GM12873 (cell line): ENCODE measurements at regions not wholly inside any gene's neighbourhood (a gene's known extent, or its start where the extent isn't known, plus 50 kb on each side); places are given as distances from the start of the nearest gene placed in this dataset.

ENCODE experiments used
- TF ChIP-seq, protein P1 (sequence below): IDR thresholded peaks from 2 replicates; pipeline ENCODE4 v1.5.1; 2012; ENCODE audit warnings: low read depth, mild to moderate bottlenecking, moderate library complexity, low read length, control low read depth; ENCODE audit not compliant: insufficient read depth; ENCODE audit errors: missing control alignments

DNA sequence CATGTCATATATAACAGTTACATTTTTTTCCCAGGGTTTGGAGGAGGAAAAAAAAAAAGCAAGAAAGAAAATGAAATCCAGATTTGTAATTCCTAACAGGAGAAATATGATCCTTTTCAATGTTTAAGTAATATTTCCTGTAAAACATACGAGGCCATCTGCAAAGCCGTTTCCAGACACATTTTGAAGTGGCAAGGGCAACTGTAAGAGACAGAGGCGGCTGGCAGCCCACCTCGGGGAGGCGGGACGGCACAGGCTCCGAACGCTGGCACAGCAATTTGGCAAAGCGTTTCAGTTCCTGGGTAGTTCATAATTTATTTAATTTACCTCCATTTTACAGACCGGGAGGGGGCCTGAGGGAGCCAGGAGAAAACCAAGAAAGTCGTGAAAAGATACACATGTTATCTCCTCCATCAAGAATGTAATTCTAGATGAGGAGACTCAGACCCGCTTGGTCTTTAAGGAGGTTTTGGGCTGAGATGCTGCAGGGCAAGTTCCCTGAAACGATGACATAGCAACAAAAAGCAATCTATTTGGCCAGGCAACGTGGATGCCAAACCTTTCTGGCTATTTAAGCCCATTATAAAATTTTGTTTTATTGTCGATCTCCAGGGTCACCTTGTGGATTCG is 448.5 kb upstream of the MKI67 start:
- TF ChIP-seq, protein P1, sequence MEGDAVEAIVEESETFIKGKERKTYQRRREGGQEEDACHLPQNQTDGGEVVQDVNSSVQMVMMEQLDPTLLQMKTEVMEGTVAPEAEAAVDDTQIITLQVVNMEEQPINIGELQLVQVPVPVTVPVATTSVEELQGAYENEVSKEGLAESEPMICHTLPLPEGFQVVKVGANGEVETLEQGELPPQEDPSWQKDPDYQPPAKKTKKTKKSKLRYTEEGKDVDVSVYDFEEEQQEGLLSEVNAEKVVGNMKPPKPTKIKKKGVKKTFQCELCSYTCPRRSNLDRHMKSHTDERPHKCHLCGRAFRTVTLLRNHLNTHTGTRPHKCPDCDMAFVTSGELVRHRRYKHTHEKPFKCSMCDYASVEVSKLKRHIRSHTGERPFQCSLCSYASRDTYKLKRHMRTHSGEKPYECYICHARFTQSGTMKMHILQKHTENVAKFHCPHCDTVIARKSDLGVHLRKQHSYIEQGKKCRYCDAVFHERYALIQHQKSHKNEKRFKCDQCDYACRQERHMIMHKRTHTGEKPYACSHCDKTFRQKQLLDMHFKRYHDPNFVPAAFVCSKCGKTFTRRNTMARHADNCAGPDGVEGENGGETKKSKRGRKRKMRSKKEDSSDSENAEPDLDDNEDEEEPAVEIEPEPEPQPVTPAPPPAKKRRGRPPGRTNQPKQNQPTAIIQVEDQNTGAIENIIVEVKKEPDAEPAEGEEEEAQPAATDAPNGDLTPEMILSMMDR = no peak

DNA sequence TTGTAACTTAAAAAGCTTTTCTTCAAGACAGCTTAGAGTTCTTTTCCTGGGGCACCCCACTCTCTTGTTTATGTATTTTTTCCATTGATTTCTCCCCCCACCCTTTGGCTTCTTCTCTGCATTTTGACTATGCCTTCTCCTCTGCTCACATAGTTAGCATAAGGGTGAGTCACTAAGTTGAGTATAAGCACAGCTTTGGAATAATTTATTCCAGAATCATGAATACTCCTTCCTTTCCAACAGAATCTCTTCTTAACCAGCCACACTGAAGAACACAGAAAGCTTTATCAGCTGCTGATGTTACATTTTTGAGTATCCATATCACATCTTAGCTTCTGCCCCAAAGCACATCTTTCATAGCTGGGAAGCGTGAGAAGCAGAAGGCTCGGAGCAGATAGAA is 449.5 kb upstream of the MKI67 start:
- TF ChIP-seq, protein P1 = no peak

DNA sequence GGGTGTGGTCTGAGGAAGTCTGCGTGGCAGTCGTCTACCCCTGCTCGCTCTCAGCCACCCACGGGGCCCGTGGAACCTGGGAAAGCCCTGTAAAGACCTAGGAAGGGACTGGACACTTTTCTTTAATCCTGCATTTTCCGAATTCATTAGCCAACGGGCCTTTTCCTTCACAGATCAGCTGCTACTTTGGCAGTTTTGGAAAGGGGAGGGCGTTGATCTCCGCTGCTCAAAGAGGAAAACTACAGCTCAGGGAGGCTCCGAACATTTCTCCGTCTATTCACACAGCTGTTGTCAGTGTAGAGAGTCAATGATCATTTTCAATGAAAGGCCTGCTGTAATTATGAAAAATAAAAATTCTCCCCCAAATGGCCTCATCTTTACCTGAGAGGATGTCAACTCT is 450.1 kb upstream of the MKI67 start:
- TF ChIP-seq, protein P1 = no peak

DNA sequence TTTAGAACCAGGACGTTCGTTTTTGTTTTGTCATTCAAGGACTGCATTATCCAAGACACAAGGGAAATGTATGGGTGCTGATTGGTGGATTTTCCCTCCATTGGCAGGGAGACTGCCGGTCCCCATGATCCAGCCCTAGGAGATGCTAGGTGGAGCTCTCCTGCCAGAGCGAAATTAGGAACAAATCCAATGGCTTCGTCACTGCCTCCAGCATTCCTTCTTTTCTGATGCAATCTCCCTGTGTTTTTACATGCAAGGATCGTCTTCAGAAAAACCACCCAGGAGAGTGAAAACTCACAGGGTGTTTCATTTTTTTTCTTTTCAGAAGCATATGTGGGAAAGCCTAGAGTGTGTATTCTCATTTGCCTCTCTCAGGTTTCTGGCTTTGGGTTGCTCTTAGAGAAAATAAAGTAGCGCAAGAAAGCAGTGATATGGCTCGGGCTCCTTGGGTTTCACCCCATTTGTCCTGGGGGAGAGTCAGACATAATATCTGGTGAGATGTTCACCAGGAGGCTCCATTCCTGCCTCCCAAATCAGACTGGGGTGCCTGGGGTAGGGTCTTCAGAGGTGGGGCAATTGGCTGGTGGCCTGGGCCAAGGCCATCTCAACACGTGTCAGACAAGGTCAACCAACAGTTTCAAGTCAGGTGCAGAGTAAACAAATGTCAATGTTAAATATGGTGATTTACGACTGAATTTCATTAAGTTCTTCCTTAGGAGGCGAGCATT is 450.9 kb upstream of the MKI67 start:
- TF ChIP-seq, protein P1 = no peak

DNA sequence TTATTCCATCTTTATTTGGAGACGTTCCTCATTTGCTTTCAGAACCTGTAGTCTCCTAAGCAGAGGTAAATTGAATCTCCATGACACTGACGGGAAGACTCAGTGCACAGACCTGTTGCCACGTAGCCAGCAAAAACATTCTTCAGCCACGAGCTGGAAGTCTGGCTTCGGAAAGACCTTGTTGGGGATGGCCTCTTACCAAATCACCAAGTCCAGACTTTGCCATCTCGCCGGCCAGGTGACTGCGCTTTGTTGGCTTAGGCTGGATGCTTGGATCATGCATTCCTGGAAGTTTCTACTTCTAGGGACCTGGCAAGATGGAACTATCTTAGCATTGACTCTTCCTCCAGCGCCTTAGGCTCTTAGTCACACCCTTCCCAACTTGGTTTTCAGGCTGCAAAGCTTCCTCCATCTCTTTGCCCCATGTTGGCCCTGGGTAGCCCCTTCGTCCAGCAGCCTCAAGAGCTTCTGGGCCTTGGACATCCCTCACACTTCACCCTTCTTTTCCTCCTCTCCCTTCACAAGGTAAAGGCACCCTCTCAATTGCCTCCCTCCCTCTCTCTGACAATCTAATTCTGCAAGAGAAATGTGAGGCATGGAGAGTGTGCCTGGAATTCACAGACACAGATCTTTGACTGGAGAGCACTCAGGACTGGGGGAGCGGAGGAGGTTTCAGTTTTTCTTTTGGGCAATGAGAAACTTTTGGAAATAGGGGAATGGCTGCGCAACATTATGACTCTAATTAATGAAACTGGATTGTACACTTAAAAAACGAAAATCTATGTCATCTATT is 451.9 kb upstream of the MKI67 start:
- TF ChIP-seq, protein P1 = no peak

DNA sequence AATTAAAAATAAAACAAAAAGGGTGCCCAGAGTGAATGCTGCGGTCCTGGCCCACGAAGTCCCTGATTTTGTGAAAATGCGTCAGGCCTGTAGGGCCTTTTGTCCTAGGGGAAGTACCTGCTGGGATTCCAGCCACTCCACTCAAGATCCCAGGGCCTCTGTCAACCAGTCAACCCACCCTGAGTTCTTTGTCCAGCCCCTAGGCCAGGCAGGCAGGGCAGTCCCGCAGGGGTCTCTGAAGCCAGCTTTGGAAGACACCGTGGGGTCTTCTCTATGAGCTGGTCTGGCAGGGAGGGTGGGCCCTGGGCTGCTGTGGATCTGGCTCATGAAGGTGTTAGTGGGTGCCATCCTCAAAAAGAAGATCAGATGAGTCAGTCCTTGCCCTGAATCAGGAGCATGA is 452.5 kb upstream of the MKI67 start:
- TF ChIP-seq, protein P1 = no peak

DNA sequence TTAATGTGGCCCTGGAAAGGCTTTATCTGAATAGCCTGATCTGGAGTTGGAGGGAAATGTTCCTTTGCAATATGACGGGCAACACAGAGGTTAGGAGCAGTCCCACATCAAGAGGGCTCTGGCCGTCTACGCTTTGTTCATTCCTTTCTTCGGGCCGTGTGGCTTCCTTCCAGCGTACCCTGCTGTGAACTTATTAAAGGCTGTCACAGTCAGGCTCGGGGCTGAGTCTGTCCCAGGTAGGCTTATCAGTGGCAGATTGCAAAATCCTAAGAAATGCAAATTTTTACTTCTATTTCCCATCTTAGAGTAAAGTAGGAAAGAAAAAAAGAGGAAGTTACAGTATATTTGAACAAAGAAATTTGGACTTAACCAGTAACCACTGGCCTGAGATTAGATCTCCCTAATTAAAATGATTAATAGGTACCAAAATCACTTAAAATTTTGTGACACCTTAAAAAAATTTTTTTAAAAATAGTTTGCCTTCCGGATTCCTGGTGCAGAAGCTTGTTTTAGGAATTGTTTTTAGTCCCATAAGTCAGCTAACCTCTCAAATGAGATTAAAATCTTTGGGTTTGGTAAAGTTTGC is 453.1 kb upstream of the MKI67 start:
- TF ChIP-seq, protein P1 = no peak
